EL (cell line): ENCODE measurements at regions not wholly inside any gene's neighbourhood (a gene's known extent, or its start where the extent isn't known, plus 50 kb on each side); places are given as distances from the start of the nearest gene placed in this dataset.
"Not testable (repeated sequence)": the region's sequence is repeated elsewhere in the genome, so short reads cannot be mapped to it uniquely, and the experiment has no call there.

Source experiments
- DNase-seq: peaks from one replicate; pipeline ENCODE4 v3.0.0-alpha.2; 2016

DNA sequence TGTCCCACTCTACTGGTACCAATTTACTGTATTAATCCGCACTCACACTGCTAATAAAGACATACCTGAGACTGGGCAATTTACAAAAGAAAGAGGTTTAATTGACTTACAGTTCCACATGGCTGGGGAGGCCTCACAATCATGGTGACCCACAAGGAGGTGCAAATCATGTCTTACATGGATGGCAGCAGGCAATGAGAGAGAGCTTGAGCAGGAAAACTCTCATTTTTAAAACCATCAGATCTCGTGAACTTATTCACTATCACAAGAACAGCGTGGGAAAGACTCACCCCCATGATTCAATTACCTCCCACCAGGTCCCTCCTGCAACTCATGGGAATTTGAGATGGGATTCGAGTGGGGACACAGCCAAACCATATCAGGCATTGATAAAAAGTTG is 298.5 kb downstream of the DUSP6 start:
- DNase-seq, result not testable (repeated sequence)

DNA sequence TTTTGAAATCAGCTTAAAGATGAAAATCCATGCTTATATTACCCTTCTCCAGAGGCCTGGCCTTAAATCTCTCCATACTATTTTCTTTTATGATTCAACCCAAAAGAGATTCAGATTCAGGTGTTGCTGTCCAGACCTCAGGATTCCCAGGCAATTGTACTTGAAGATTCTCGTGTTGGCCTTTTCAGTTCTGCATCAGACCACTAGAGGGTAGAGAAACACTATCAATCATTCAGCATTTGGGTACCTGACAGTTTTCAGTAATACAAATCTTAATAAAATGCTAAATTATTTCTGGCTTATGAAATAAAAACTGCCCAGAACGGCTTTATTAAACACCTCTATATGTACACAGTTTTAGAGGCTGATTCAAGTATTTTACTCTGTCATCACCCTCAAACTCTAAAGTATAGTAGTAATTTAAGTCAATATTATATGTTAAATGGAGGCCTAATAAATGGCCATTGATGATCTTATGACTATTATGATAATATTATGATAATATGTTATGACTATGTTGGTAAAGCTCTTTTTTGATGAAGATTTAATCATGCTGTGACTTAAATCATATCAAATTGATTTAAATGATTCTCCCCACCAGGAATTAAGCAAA is 301.1 kb downstream of the DUSP6 start:
- DNase-seq, result peak; percentile 65

GRCh38 chr12:89047856-89048418 is 304.4 kb downstream of the DUSP6 start:
- no peak for DNase-seq

DNA sequence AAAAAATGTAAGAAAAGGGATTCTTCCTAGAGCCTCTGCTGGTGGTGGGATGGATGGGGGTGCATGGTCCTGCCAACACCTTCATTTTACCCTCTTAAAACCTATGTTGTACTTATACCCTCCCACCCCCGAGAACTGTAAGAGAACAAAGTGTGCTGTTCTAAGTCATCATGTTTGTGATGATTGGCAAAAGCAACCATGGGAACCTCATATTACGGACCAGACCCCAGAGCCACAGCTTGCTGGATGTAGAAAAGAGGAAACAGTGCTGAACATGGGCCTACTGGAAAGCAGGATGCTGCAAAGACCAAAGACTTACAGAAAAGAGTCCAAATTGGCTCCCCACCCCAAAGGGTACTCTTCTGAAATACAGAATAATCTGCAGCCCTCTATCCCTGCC is 311.2 kb downstream of the DUSP6 start:
- DNase-seq, result no peak

GRCh38 chr12:89040146-89040964 is 311.9 kb downstream of the DUSP6 start:
- no peak for DNase-seq

DNA sequence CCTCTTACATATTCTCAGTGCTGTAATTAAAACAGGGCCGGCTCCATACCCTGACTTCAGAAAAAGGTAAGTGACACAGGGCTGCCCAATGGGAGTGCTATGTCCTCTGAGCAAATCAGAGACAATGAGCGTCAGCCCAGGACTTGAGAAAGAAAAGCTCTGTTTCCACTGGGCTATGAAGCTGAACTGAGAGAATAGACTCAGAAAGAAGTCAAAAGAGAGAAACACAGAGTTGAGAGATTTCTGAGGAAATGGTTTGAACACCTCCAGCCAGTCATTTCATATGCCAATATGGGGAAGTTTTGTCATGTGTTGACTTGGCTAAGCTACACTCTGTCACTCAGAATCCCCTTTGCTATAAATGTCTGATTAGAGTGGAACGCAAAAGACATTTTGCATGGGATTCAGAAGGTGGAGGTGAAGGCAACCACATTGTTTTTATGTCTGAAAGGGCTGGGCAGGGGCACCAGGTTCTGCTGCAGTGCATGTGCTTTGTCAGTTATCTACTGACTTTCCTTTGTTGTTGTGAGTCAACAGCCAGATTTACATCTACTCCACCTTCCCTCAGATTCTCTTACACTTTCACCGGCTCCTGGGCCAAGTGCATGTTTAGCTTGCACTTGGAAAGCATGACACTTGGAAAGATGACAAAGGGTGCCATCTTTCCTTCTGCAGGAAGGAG is 313.3 kb downstream of the DUSP6 start:
- no peak for DNase-seq

DNA sequence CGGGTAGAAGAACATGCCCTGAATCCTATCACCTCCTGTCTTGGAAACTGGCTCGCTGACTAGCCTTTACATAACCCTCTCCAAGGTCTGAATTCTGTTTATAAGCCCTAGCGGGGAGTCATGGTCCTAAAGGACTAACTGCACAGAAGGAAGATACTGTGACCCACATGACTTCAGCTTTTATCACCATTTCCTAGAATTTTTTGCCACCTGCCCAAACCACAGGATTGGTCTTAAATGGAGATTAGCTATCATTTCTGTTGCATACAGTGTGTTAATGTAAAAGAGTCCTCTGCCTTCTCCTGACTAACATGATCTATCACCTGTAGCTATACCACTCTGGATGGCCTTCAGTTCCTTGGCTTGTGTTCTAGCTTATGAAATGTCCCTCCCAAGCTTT is 319.2 kb downstream of the DUSP6 start:
- DNase-seq, result no peak

DNA sequence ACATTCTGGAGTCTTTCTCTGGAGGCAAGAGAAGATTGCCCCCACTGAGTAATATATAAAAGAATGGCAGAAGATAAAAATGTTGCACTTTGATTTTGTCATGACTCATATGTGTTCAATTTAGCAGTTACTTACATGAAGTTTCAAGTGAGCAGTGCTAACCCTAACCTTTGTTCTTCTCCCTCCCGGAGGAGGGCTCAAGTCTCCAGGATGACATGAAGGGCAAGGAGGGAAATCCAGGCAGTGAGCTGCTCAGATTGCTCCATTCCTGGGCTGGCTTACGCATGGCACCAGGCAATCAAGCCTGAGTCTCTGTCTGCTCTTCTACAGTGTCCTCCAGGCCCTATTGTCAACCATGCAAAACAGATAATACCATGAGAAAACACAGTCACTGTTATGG is 322.3 kb downstream of the DUSP6 start:
- peak; percentile 11 for DNase-seq

GRCh38 chr12:89024580-89024979 is 327.7 kb downstream of the DUSP6 start:
- DNase-seq, result no peak

- no peak for DNase-seq
These were observed 328.4 kb downstream of the DUSP6 start for GRCh38 chr12:89023936-89024335.

- no peak for DNase-seq
These were observed 331.6 kb downstream of the DUSP6 start for GRCh38 chr12:89020689-89021088.

GRCh38 chr12:89020121-89020480 is 332.2 kb downstream of the DUSP6 start:
- no peak for DNase-seq

GRCh38 chr12:89019439-89020120 is 332.7 kb downstream of the DUSP6 start:
- peak; percentile 87 for DNase-seq

GRCh38 chr12:89016970-89017778 is 335.1 kb downstream of the DUSP6 start:
- peak; percentile 74 for DNase-seq

DNA sequence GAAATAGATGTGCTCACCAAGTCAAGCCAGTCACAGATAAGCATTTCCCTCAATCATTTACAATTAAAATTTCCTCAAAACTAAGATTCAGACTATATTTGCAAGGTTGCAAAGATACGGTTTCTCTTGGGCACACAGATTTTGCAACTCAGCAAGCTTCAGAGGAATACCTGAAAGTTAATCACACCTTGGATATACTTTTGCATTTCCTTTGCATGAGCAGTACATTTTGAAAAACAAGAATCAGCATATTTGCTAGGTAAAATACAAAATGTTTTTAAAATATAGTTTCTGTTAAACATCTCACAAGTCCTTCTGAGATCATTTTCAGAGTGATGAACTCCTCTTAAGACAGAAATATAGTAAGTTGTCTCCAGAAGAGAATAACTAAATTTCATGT is 336.9 kb downstream of the DUSP6 start:
- DNase-seq, result no peak

DNA sequence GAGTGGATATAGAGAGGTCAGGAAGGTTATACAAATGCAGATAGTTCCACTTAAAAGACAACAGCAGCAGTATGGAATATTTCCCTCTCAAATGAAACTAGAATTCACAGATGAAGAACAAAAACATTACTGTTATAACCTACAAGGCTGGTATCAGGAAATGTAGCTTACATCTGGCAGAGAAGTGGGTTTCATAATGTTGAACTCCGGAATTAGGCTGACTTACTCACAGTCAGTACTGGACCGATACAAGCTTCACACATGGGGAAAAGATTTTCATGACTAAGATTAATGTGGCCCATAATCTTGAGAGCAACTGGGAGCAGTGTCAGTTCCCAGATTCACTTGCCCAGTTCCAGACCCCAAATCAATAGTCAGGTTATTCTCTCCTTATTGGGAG is 353.9 kb downstream of the DUSP6 start:
- DNase-seq, result no peak

DNA sequence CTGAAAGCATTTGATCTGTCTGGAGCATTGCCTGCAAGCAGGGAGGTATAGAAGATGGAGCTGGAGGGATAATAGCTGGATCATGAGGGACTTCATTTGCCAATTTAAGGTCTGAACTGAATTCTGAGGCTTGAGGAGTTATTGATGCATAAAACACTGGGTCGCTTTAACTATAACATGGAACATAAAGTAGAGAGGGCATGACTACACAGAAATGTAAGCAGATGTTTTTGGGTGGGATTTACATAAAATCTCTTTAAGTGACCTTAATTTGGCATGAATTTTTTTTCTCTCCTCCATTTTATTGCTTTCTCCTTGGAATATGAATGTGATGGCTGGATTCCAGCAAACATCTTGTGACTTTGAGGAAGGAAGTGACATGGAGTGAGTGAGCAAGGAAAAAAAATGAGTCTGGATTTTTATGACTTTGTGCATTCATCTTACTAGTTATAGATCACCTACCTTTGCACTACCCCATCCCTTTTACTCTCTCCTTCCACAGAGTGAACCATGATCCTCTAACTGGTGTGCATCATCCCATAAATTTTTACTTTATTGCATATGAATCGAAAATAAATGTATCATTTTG is 356.0 kb downstream of the DUSP6 start:
- no peak for DNase-seq

DNA sequence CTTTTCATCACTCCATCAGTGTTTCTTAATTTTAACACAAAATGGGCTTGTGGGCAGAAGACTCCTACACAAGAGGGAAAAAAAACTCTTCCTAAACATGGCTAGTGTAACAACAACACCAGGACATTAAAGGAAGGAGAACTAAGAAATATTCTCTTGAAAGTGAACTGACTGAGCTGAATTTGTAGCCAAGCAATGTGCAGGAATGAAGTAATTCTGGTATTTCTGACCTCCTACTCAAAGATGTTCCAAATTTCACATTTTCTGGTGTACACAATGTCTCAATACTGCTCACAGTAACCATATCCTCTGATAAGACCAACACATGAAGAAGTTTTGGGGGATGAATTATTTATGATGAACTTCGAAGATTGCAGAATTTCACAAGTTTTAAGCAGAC is 357.3 kb downstream of the DUSP6 start:
- no peak for DNase-seq

DNA sequence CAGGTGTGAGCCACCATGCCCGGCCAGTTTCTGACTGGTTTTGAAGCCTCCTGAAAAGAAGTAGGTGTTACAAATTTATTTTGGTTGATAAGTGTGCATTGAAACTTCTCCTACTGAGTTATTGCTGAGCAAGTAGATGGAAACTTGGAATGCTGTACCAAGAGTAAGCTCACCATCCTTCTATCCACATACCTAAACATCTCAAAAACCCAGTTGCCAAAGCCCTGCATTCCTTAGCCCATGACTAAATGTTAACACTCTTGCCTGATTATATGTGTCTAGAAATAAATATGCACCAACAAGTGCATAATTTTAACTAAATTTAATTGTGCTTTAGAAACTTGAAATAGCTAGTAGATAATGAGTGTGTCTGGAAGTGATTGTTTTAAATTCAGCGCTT is 357.8 kb downstream of the DUSP6 start:
- DNase-seq, result peak; percentile 16

GRCh38 chr12:88993651-88994050 is 358.6 kb downstream of the DUSP6 start:
- DNase-seq, result peak; percentile 64

DNA sequence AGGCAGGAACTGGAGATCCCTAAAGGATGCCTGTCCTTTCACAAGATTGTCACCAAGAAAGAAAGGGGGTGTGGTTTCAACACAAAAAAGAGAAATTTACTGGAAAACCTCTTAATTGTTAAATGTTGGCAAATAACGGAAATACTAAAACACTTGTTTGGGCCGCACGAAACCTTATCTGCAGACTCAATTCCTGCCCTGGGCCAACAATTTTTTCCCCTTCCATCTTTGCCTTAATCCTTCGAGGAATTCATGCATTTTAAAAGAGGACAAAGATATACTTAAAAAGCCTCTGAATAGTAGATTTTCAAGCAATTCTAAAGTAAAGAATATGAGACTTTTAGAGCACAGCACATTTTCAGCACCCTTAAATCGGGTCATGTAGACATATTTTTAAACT is 366.2 kb downstream of the DUSP6 start:
- no peak for DNase-seq

- peak; percentile 43 for DNase-seq
These were observed 366.7 kb downstream of the DUSP6 start for GRCh38 chr12:88985631-88986030.
